ENCODE measurements at regions not wholly inside any gene's neighbourhood (a gene's known extent, or its start where the extent isn't known, plus 50 kb on each side); places are given as distances from the start of the nearest gene placed in this dataset.

DNA sequence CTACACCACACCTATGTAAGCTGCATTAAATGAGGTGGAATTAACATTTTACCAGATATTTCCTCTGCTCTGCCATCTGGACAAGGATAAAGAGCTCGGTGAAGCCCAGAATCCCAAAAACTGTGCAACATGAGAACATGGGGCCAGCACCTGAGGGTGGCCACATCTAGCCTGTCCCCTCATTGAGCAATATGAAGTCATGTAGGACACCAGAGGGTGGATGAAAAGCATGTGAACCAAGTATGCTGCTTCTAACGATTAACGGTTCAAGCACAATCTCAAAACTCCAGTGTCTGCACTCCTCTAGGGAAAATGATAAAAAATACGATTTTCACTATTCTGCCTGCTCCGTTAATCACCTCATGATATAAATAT is 545.8 kb downstream of the EBF1 start:
- no peak for DNase-seq (ENCODE audit: low read depth)

DNA sequence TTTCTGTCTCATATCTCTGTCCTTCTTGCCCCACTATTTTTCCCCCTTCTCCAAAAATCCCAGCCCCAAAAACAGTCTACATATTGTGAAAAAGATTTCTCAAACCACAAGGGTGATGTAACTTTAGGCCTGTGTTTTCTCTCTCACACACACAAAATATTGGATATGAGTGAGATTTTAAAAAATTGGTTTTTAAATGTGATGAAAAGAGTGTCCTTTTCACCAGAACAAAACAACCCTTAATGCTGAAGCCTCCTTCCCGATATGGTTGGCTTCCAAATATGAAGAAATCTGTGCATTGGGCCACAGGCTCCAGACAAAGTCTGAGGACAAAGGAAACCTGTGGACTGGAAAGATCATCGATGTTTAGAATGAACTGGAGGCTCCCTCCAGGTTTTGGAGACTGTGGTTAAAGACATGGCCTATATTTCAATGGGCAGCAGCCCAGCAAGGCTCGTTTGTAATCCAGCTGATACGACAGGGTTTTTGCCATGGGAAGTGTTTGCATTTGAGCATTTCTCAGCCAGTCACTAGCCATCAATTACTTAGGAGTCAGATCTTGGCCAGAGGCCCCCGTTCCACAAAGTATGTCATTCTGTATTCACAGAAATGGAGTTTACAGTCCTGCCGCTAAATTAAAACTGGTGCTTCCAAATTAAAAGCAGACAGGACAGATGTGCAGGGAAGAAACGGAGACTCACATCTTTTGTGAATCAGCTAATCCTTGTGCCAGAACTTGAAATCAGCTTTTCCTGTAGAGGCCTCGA is 546.3 kb downstream of the EBF1 start:
- peak; percentile 79 for DNase-seq (ENCODE audit: low read depth)

DNA sequence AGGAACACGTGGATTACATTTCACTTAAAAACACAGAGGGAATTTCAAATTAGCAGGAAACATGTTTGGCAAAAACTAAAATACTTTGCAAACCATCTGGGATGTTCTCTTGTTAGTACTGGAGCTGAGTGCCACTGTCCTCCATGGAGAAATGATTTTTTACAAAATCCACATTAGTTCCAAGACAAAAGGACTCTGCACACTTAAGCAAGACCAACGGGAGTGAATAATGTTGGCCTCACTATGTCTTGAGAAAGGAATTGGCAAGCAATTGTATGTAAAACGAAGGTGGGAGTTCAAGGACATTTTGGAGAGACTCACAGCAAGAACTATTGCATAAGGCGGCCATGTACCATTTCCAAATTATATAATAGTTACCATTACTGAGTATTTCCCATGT is 547.5 kb downstream of the EBF1 start:
- peak; percentile 6 for DNase-seq (ENCODE audit: low read depth)

DNA sequence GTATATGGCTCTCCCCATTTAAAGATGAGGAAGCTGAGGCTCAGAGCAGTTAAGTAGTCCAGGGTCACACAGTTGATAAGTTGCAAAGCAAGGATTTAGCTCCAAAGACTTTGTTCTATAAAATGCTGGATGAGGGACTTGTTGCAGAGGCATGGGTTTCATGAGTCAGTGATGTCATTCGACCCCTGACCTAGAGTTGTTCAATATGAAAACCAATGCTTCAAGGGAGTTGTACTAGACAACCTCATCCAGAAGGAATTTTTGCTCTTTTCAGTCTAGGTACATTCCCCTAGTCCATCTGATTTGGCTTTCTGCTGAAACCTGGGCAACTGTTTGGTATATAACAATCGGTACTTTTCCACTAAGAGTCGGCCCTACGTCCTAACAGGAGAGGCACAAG is 550.4 kb downstream of the EBF1 start:
- DNase-seq (ENCODE audit: low read depth), result no peak

DNA sequence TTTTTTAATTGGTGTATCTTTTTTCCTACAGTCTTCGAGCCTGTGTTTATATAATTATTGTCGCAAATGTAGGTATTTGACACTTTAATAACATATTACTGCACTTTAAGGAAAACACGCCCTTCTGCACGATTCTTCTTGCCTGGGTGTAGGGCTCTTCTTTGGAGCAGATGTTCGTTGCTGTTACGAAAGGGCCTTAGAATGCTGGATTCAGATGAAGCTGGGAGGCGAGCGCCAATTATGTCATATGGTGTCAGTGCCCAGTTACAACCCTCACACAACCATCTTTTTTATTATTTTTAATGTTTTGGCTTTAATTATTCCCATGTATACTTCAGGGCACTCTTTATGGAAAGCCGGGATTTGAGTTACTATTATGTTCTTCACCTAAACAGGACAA is 553.0 kb downstream of the EBF1 start:
- DNase-seq (ENCODE audit: low read depth), result peak; percentile 60

DNA sequence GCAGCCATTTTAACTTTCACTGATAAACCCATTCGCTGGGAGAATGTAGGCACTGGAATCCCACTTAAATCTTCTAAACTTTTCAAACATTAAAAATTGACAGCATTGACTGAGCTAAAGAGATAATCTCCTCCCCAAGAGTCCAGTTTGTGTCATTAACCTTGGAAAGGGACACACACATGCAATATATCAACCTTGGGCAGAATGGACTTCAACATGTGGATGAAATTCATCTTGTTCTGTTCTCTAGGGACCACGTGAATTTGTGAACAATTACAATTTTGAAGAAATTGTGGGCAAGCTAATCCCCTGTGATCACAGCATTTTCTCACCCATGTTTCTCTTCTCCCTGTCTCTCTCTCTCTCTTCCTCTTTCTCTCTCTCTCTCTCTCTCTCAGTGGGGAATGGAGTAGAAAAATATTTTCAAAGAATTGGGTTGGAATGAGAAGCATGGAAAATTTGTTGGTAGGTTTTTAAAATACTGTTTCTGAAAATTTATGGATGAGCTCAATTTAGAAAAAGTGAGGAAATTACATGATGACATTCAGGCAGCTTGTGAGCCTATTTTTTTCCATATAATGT is 553.7 kb downstream of the EBF1 start:
- no peak for DNase-seq (ENCODE audit: low read depth)

DNA sequence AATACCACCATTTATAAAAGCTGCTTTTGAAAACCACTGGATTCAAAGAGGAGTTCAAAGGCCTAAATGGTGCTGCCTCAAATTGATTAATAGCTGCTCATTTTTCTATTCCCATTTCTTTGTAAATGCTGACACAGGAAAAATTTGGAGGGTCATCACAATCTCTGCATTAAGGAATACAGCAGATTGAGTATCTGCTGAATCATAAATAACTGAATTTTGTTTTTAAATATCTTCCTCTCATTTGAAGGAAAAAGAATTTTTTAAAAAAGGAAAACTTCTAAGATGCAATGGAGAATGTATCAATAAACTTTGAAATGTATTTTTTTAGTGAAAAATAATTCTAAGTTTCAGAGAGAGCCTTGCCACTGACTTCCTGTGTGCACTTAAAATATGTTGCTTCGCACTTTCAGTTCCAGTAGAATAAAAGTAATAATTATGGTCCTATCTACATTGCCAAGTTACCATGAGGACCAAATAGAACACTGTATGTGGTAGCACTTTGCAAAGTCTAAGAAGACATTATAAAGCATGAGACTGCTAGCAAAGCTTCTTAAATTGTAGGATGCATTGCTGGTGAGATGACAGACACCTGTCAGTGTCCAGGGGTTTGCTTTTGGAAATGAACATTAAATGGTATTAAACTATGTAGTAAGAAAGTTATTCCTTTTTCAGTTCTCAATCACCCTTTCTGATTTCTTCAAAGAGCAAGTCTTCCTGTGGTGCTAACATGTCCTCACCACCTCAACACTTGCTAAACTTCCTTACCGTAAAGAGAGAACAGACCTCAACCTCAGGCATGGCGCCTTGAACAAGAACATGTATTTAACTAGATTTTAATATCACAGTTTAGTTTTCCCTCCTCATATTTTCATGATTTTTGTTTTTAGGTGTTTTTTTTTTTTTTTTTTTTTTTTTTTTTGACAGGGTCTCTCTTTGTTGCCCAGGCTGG is 555.1 kb downstream of the EBF1 start:
- DNase-seq (ENCODE audit: low read depth), result no peak

DNA sequence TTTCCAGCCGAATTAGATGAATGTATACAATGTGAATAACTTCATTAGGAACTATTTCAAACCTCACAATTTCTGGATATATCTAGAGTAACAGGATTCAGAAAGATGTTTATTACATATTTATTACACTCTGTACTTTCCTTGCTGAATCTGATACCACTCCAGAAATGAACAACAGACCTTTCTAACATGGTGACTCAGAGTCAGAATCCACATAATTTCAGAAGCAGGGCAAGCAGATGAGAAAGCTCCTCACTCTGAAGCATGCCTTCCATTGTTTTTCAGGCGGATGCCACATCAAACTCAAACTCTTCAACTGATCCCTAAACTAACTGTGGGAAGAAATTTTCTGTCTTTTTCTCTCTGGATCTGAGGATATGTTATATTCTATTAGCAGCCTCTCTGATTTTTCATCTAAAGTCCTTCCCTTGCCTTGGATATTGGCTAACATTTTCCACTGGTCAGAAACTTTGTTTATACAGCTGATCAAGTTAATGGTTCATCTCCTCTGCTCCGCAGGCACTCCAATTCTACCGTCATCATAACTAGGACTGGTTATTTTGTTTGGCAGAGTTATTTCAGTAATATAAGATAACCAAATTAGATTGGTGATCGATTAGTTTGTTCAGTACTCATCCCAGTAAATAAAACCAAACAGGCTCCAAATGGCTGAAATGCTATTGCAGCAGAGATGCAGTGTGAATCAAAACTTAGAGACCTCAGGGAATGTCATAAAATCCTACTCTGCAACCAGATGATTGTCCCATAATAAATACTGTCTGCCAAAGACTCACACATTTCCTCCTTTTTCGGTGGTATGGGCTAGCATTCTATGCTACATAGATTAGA is 556.0 kb downstream of the EBF1 start:
- DNase-seq (ENCODE audit: low read depth), result peak; percentile 86

DNA sequence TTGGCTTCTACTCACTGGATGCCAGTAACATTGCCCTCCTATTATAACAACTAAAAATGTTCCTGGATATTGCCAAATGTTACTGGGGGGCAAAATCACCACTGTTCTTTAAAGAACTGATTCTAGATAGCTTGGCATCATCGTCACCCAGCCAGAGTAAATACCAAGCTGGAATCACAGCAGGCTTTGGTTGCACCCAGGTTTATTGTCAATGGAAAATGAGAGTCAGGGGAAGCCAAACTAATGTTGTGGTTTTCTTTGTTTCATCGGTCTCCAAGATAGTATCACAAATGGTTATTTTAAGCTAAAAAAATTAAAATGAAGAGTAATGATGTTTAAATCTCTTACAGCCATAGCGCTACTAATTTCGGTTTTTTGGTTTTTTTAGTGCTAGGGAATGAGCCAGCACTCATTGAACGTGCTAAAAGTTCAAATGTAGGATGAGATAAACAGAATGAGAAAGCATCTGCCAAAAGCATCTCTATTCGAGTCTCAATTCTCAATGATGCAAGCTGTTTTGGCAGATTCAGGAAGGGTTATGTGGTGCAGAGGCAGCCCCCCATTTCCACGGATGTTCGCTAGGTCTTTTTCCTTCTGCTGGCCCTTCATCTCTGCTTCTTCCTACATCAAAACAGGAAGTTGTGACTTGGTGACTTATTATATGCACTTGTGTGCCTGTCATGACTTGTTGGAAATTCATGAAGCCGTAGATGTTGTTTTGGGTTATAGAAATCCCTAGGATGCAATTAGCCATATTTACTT is 558.0 kb downstream of the EBF1 start:
- DNase-seq (ENCODE audit: low read depth), result no peak

DNA sequence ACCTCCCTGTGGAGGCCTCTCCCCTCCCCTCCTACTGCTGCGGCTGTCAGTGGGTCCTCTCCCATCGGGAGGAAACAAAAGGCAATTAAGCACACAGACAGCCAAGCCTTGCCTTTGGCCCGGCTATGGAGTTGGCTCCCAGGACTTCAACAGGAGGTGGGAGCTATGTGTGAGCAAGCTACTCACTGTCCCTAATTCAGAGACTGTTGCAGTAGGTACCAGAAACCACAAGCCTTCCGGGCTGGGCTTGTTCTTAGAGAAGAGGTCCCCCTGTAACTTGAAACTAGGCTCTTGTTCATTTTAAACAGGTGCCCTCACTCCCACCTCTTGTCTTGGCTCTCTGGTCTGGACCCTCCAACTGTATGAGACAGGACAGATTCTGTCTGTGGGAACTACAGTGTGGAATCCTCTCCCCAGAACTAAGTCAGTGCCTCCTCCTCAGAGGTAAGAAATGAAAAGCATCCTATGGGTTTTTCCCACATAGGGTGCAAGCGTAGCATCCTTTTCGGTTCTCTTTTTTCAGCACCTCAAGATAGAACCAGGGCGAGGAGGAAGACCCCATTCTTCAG is 561.1 kb downstream of the EBF1 start:
- no peak for DNase-seq (ENCODE audit: low read depth)

DNA sequence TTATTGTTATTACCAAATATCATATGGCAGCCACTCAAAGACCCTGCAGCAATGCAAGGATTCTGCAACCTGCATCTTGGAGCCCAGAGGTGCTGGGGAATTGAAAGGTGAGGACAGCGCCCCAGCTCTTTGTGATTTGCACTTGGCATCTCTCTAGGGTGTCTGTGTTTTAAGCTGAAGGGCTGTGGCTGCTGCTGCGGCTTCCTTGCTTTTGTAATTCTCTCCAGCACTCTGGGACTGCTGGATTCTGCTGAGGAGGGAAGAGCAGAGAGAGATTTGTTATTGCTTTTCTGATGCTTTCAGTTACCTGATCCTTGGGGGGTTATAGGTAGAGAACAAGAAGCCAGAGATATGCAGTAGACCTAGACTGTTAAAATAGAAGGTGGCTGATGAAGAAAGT is 562.4 kb downstream of the EBF1 start:
- DNase-seq (ENCODE audit: low read depth), result no peak

DNA sequence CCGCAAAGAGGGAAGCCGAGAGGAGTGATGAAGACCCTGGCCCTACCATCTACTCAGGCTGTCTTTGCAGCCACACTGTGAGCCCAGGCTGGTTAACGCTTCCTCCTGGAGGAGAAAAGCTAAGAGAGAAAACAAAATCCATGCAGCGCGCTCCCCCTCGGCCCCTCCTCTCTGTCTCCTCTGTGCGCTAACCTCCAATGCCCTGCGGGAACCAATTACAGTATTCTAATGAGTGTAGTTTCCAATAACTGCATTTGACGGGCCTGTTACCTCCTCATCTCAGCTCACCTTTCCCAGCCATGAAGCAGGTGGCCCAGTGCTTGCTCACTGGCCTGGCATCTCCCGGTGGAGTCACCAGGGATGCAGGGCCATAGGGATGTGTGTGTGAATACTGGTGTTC is 565.5 kb downstream of the EBF1 start:
- no peak for DNase-seq (ENCODE audit: low read depth)

DNA sequence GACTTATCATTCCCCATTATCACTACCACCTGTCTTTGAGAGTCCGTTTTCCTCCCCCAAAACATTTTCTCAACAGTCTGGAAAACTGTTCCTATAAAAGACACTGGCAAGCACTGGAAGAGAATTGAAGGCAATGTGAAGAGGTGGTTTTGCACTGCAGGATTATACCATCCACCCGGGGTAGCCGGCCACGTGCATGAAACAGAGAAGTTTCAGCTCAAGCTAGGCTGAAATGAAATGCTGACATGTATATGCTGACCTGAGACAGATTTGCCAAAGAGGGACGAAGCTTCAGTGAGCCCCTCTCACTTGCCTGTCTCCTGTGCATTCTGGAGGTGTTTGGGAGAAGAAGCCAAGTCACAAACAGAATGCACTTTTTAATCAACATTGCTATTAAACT is 567.0 kb downstream of the EBF1 start:
- no peak for DNase-seq (ENCODE audit: low read depth)

DNA sequence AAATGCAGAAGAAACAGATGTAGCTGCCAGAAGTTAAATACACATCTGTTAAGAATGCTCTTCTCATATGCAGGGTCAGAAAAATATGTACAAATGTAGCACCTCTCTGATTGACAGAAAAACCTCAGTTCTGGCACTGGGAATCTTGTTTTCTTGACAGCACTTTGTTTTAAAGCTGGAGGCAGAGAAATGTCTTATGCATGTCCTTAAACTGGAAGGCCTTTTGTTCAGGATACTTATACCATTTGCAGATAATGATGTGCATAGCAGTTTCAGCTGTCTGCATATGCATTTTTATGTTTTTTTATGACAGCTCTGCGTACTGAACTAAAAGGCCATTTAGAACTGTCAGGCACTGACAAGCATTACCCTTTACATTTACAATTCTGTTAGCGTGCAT is 567.9 kb downstream of the EBF1 start:
- no peak for DNase-seq (ENCODE audit: low read depth)

DNA sequence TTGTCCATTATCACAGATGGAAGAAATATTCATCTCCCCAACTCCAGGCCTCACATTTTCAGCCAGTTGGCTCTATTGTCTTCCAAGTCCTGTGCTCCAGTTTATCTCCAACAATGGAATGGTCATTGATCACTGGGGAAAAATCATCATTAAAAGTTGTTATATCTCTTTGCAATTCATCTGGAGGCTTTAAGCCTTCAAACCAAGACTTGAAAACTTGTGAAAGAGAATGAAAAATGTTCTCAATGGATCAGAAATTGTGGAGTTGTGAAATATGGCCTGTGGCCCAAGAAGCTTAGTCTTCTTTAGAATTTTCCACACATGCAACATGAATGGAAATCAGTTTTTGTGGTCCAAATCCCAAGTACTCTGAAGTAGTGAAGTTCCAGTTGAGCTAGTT is 569.6 kb downstream of the EBF1 start:
- DNase-seq (ENCODE audit: low read depth), result peak; percentile 59

DNA sequence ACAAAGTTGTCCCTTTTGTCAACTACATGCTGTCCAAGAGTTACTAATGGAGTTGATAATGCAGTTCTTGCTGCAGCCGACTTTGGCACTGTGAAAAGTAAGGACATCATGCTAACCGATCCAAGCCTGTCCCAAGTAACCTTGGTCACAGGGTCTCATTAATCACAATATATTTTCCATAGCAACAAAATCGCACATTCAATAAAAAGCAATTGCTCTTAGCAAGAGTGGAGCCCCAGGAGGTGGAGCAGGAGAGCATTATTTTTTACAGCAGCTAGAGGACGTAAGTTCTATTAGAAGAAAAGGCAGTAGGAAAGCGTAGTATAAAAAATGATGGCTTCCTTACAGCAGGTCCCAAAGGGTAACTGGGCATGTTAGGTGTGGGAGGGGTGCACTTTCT is 570.3 kb downstream of the EBF1 start:
- DNase-seq (ENCODE audit: low read depth), result no peak

DNA sequence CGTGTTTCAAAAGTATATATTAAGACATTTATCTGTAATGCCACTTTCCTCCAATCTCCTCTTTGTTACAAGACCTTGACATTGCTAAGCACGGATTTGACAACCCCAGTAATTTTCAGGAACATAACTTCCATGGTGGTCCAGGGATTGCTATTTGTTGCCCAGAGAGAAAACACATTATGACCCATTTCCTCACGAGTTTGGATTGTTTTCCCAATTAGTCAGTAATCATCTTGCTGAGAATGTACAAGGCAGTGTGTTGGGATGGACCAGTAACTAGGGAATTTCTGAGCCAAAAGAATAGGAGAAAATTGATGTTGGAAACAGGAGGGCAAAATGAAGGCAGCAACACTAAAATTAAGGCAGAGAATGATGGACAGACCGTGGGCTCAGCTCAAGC is 574.1 kb downstream of the EBF1 start:
- no peak for DNase-seq (ENCODE audit: low read depth)

DNA sequence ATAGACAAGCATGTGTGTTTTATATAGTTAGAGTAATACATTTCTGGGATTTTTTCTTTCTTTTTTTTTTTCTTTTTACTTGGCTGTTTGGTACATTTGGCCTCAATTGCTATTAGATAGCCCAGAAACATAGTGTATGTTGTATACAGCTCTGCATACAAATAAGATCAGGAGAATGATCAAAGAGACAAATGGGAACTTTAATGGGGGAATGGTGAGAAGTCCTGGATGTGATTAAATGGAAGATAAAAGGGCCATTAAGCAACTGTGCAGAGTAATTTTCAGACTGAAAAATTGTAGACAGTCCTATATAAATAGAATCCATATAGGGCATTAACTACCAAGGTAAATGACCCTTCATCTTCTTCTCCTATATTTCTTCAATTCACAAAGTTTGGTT is 575.6 kb downstream of the EBF1 start:
- no peak for DNase-seq (ENCODE audit: low read depth)

DNA sequence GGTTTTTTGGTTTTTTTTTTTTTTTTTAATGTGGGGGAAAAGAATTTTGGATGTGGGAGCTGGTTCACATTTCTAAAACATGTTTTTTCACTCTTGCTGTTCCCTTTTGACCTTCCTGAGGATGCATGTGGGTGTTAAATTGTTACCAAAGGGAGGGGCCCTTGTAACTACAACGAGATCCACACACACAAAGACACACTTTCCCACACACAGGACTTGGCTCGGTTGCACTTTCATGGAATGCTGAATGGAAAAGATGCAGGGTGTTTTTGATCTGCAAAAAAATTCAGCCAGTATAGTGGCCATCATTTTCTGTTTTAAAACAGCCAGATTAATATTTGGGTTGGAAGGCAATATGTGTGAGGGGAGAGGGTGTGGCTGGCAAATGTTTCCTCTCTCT is 576.9 kb downstream of the EBF1 start:
- DNase-seq (ENCODE audit: low read depth), result peak; percentile 35

DNA sequence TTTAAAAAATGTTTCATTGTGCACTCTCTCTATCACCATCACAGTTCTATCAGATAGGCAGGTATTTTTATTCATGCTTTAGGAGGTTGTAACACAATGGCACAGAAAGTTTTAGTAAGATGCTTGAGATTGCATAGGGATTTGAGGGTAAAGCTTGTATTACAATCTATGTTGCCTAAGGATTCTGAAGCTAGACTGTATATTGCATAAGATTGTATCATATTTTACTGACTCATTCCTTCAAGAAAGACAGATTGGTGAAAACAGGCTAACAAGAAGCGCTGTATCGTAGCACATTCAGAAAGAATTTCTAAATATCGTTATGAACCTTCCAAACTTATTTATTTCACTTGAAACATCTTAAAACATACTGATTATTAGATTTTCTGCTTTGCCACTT is 577.7 kb downstream of the EBF1 start:
- peak; percentile 80 for DNase-seq (ENCODE audit: low read depth)

DNA sequence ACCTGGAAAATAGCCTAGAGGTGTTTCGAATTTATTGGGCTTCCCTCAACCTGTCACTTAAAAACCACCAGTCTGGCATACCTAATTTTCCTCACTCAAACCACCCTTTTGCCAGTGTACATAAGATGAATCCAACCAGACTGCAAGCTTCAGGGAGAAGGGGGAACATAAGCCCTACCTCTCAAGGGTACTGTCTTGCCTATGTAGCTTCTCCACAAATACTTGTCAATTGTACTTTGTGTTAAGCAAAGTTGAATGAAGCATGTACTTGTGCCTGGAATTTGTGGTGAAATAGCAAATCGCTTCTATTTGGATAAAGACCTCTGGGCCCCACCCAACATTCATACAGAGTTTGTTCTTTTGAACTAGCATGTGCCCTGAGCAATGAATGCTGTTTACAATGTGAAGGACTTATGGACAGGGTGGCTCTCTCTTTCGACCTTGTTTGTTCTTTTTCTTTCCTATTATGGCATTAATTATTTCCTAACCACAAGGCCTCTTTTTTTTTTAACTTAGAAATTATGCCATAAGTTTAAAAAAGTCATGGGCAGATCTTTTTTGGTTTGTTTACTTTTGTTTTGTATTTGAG is 580.2 kb downstream of the EBF1 start:
- peak; percentile 91 for DNase-seq (ENCODE audit: low read depth)
